HG03439 (cell line): ENCODE measurements at regions not wholly inside any gene's neighbourhood (a gene's known extent, or its start where the extent isn't known, plus 50 kb on each side); places are given as distances from the start of the nearest gene placed in this dataset.
A peak's percentile ranks its signal among the peaks of the same experiment; 100 is the strongest.

Source experiments
- ATAC-seq: cut with Tn5 transposase; IDR thresholded peaks from one replicate; pipeline ENCODE4 v1.9.1; 2021; ENCODE audit warnings: mild to moderate bottlenecking, moderate library complexity; ENCODE audit not compliant: unreplicated experiment

DNA sequence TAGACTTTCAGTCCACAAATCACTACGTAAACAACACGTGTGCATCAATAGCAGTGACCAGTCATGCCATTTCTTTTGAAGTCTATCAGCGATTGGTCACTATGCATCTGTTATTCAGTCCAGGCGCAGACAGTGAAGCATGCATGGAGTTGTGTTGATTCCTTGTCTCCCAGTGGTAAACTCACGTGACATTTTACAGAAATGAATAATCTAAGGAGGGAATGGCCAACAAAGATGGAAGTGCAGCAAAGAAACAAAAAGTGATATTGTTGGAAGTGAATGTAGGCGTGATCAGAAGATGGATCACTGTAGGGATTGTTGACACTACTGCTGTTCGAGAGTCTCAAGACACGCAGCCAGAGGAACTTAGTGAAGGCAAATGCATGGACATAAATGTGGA, 317.8 kb upstream of the MGAT5 start:
- no peak for ATAC-seq

DNA sequence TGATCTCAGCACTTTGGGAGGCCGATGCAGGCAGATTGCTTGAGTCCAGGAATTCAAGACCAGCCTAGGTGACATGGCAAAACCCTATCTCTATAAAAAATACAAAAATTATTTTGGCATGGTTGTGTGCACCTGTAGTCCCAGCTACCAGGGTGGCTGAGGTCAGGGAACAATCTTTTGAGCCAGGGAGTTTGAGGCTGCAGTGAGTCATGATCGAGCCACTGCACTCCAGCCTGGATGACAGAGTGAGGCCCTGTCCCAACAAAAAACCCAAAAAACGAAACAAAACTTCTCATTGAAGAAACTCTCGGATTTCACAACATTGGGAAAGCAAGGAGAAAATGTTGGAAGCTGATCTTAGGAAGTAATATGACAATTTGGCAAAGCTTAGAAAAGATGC, 317.3 kb upstream of the MGAT5 start:
- ATAC-seq, result no peak

DNA sequence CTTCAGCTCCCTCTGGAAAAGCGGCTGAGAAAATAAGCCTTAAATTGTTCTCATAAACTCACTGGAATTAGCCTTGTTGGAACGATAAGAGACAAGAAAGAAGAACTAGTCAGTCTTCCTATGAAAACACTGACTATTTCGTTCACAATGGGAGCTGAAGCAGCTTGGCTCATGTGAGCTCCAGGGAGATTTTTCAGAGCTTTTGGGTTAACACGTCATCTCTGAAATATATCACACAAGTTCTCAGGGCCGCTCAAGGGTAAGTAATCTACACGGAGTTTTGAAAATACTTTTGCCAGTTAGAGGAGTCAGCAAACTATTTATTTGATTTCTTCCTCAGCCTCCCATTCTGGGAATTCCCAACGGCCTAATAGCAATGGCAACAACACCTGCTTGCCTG, 316.2 kb upstream of the MGAT5 start:
- ATAC-seq, result no peak

DNA sequence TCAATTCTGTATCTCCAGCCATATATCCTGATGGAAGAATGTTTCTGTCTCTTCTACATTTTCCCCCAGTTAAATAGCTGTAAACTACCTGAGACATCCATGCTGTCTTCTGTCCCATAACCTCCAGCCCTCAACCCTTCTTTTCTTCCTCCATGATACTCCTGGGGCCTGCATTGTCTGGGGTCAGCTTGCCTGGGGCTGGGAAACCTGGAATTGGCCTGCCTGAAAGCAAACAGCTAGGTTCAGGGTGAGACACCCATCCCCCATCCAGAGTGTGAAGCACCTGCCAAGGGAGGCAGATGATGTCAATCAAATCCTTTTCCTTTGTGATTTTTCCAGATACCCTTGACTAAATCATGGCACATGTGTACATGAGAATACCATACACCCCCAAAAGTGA, 313.7 kb upstream of the MGAT5 start:
- no peak for ATAC-seq

DNA sequence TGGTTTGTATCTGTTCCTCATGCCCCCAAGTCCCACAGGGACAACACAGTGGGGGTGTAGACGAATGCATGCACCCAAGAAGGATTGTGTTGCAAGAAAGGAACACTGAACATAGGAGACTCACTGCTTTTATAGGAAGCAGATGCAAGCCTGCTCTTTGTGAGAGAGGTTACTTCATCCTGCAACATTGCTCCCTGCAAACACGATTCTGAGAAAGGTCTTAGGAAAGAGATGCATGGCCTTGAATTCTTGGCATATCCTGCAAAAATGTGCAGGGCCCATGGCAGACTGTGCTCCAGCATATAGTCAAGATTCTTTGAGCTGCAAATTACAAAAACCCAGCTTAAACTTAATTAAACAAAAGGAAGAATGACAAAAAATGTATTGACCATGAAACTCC, 312.2 kb upstream of the MGAT5 start:
- no peak for ATAC-seq

DNA sequence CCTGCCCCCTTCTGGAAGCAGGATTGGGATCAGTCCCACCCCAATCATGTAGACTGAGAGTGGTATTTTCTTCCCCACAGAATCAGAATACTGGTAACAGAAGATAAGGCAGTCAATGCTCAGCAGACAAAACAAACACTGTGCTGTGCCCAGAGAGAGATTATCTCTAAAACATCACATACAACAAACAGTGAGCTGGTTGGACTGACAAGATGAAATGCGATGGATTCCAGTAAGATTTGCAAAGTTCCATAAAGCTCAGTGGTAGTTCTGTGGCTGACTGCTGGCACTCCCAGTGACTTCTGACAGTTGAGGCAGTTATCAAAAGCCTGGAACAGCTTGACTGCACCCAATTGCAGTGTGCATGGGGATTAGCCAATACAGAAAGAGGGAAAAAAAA, 311.5 kb upstream of the MGAT5 start:
- ATAC-seq, result no peak

DNA sequence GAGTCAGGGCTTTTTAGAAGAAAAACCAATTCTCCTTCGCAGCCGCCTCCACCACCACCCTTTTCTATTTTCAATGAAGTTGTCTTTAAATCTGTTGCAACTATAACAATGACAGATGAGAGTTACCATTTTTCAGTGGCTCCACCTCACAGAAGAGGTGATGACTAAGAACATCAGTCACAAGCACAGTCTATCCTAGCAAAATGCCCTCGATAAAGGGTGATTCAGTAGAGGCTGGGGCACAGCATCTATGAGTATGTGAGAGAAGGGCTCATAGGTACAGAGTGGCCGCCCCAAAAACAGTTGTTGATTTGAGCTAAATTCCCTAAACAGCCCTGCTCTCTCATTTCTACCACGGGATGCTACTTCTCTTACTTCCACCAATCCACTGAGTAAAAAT, 310.8 kb upstream of the MGAT5 start:
- no peak for ATAC-seq

DNA sequence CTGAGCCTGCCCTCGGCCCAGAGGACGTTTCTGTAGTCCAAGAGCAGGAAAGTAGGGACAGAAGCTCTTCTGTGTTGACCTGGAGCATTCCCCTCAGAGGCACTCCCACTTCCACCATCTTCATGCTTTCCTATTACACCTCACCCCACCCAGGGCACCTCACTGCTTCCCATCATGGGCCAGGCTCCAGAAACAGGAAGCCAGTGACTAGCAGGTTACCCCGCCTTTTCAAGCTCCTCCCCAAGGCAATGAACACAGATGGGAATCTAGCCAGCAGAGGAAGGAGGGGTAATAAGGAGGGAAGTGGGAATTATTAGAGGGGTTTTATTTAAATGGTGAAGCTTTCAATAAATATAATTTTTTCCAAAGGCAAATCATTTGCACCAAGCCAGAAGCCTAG, 308.8 kb upstream of the MGAT5 start:
- no peak for ATAC-seq

DNA sequence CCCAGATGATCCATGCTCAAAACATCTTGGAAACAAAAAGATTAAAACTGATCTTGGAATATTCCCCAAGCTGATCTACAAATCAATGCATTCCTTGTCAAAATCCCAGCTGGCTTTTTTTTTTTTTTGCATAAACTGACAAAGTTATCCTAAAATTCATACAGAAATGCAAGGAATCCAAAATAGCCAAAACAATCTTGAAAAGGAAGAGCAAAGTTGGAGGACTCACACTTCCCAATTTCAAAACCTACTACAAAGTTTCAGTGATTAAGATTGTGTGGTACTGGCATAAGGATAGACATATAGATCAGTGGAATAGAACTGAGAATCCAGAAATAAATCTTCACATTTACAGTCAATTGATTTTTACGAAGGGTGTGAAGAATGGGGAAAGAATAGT, 306.8 kb upstream of the MGAT5 start:
- ATAC-seq, result no peak

DNA sequence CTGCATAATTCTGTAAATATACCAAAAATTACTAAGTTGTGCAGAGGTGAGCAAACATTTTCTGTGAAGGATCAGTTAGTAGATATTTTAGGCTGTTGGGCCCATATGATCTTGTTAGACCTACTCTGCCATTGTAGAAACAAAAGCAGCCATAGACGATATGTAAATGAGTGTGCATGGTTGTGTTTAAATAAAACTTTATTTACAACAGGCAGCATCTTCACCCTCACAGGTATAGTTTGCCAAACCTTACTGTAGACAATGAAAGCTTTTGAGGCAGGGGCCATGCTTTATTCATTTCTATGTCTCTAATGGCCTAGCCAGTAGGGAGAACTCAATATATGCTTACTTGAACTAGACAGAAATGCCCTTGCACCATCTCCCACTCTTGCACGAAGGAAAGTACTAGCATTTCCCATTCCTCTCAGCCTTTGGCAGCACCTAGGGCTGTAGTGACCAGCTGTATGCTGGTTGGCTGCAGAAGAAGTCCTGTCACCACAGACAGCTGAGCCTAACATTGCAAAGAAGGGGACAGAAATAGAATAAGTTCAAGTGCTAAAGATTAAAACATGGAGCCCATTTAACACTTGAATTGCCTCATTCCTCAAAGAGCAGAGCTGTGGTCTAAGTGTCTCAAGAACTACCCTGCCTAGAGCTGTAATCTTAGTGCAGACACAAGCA, 305.1 kb upstream of the MGAT5 start:
- ATAC-seq, result no peak

DNA sequence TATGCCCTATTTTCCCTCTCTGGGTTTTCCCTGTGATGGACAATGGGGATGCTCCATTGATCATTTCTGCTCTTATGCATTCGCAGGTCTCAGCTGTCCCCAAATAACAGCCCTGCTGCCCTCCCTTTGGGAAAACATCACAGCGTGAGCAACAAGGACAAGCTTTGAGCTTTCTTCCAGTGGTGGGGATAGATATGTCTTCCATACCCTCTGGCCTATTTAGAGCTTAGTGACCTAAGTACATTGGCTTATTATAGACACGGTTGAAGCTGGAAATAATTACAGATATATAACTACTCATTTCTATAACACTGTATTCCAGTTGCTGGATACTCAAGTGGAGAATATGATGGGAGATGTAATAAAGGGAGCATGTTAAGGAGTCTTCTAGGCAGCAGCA, 304.3 kb upstream of the MGAT5 start:
- no peak for ATAC-seq

DNA sequence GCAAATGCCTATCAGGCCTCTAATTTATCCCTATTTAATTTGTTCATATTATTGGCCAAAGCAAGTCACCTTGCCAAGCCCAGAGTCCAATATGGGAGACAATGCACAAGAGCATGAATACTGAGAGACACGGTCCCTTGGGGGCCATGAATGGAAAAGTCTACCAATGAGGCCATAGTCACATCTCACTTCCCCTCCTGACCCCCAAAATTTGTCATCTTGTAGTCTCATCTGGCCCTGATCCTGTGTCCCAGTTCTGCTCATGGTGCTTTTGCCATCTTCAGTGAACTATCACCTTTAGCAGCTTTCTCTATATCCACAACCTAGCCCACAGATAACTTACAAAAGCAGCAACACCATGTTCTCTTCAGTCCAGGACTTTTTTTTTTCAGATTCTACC, 302.7 kb upstream of the MGAT5 start:
- no peak for ATAC-seq

DNA sequence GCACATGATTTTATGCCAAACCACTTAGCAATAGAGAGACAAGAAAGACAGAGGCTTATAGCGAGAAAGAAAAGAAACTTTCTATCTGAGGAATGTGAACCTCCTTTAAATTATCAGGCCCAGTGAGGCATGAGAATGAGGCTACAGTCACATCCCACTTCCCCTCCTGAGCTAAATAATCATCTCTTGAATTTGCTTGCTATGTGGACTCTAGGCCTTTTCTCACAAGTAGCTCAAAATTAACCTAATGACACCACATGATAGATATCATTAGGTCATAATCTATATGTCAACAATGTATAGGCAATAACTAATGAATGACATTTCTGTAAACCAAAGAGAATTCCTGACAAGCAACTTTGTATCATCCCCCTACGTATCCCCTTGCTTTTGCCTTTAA, 301.5 kb upstream of the MGAT5 start:
- ATAC-seq, result no peak

DNA sequence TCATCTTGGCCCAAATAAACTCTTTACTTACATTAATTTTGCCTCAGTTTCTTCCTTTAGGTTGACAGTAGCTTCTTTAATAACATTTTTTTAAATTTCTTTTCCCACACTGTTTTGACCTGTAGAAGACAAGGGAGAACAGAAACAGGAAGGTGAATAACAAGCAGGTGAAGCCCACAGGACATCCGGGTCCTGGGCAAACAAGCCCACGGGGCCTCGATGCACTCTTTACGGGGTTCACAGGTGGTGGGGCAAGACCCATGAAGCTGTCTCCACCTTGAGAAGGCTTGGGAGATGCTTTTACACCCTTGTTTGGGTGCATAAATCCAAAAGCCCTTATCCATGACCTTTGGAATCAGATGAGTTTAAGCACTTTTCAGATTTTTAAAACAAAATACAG, 301.0 kb upstream of the MGAT5 start:
- no peak for ATAC-seq

DNA sequence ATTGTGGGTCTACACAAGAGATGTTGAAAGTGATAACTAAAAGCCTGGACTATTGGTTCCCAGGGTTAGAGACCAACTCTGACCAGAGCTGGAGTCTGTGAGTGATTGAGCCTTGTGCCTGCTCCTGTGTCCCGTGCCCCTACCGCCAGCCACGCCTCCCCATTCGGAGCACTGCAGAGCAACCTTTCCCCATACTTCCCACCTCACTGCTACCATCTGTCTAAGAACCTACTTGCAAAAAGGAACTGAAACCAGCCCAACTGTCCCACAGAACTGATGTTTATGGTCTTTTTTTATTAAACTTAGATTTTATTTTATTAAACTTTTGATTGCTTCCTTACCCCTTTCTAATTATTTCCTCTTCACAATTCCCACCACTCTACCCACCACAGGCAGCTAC, 300.3 kb upstream of the MGAT5 start:
- ATAC-seq, result peak; percentile 65

DNA sequence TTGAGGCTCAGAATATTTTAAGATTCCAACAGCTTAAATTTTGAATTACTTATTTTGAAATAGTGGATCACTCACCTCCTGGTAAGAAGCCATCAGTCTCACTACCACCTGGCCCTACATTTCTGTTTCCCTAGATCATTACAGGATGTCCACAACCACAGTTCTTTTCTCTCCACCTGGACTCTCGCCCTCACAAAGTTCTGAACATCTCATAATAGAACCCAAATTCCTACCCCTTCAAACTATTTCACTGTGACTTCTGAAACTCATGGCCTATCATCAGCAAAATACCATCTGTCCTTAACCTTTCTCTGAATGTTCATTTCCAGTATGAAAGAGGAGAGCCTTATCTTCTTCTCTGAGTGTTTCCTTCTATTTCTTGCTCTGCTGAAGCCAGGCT, 299.2 kb upstream of the MGAT5 start:
- ATAC-seq, result no peak

DNA sequence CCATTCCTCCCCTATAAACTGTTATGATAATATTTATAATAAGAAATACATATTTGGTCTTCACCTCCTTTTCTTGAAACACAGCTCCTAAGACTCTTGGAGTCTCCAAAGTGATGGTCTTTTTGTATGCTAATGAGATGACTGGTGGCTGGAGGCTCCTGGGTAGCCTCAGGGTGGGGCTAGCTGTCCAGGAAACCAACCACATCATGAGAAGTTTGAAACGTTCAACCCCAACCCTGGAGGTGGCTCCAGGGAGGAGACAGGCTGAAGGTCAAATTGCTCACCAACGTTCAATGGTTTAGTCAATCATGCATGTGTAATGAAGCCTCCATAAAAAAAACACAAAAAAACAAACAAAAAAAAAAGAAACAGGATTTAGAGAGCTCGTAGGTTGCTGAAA, 298.7 kb upstream of the MGAT5 start:
- ATAC-seq, result no peak

DNA sequence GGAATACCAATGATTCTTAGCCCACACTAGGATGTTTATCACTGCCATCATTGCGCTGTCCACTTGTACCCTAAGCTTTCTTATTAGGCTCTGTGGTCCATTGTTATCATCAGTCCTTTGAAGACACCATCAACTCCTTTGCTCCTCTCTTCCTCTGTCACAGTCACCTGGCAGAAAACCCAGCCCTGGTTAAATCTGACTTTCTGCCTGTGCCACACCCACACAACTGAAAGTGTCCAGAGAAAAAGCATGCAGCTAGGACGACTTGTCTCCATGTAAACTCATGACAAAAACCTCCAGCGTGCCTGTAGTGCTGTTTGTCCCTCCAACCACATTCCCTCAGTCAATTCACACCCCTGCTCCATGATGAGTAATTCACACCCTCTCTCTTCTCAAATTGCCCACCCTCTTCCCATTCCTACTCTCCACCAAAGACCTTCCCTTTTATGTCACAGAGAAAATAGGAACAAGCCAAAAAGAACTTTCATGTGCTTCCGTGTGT, 297.4 kb upstream of the MGAT5 start:
- ATAC-seq, result no peak

DNA sequence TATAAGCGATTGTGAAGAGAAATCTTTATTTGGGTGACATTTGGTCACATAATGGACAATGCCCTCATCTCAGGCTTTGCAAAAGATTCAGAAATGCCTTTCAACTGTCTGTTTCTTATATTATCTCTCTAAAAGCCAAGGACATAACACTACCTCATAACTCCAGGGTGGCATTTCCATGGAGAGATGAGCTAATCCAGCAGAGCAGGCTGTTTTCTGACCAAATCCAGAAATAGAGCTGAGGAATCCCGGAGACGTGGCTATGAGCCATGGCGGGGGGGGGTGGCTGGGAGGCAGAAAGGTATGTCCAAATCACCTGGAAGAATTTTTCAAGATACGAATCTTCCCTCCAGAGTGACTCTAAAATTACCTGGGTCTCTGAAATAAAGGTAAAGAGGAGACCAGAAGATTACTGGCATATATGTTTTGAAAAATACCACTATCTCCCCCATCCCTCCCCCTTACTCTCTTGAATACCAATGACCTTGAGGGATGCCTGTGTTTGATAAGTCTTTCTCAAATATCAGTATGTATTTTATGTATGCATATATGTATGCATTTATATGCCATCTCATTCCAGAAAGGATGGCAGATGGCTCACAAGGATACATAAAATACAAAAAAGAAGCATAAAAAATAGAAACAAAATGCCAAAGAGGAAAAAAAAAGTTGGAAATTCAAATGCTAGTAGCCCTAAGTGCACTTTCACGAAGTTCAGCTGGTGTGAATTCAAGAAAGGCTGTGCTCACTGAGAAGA, 296.0 kb upstream of the MGAT5 start:
- ATAC-seq, result no peak

DNA sequence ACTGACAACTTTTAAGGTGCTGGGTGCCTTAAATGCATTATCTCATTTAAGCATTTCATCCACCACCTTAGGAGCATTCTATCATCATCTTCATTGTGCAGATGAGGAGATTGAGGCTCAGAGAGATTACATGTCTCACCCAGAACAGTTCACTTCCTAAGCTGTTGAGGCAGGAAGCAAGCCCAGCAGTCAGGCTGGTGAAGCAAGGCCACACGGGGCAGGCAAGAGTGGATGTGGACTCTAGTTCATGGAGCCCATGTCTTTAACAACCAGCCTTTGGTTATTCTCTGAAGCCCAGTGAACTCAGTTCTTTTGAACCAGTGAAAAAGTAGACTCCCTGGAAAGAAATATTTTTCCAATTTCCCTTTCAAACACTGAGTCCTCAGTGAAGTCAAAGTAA, 294.8 kb upstream of the MGAT5 start:
- no peak for ATAC-seq

DNA sequence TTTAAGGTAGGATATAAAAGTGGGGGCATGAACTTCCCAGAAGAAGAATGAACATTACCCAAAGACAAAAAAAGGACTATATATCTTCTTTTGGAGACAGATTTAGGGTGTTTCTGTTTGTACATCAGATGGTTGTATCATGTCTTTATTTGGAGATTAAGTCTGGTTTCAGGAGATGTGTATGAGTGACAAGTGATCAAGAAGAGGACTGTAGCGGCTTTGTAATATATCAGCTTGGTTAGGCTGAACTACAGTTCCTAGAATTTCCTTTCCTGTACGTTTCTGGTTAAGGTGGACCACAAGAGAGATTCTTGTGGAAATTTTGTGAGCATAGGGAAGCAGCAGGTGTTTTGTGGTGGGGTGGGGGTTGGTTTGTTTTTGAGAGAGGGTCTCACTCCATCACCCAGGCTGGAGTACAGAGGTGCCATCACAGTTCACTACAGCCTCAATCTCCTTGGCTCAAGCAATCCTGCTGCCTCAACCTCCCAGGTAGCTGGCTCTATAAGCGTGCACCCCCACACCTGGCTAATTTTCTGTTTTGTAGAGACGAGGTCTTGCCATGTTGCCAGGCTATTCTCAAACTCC, 287.1 kb upstream of the MGAT5 start:
- ATAC-seq, result no peak

DNA sequence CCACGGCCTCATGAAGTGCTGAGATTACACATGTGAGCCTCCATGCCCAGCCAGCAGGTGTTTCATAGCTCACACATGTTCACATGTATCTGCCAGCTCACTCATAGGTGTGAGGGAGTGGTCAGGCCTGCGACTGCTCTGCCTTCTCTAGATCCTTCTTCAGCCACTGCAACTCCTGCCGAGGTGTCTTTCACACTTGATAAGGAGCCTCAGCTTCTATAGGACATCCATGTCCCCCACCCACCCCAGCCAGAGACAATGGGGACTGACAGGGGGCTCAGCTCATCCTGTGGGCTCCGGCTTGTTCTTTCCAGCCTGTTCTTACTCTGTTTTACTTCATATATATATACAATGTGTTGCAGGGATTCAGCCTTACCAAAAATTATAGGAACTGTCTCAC, 286.5 kb upstream of the MGAT5 start:
- ATAC-seq, result no peak
